GM18505 (cell line): ENCODE measurements at regions not wholly inside any gene's neighbourhood (a gene's known extent, or its start where the extent isn't known, plus 50 kb on each side); places are given as distances from the start of the nearest gene placed in this dataset.

Source experiments
- ATAC-seq: cut with Tn5 transposase; IDR thresholded peaks from one replicate; pipeline ENCODE4 v1.9.1; 2021; ENCODE audit not compliant: unreplicated experiment
- POLR2A ChIP-seq: IDR thresholded peaks from 4 replicates; pipeline ENCODE4 v1.6.1; 2011; ENCODE audit warnings: borderline replicate concordance; ENCODE audit not compliant: insufficient read depth, insufficient read length; ENCODE audit errors: extremely low read depth

DNA sequence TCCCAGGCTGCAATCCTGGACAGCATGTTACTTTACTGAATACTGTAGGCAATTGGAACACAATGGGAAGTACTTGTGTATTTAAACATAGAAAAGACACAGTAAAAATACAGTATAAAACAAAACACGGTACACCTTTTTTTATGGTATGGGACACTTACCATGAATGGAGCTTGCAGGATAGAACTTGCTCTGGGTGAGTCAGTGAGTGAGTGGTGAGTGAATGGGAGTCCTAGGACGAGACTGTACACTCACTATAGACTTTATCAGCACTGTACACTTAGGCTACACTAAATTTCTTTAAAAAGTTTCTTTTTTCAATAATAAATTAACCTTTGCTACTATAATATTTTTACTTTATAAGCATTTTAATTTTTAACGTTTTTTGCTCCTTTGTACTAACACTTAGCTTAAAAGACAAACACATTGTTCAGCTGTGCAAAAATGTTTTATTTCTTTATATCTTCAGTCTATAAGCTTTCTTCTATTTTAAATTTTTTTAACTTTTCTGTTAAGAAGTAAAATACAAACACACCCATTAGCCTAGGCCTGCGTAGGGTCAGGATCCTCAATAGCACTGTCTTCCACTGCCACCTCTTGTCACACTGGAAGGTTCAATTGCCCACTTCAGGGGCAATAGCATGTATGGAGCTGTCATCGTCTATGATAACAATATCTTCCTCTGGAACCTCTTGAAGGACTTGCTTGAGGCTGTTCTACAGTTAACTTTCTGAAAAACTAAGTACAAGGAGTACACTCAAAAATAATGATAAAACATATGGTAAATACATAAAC, 293.5 kb upstream of the FSTL5 start:
- no peak for TF ChIP-seq POLR2A
- ATAC-seq: no peak

- no peak for ATAC-seq
- no peak for TF ChIP-seq POLR2A
Observed at GRCh38 chr4:162456106-162456505, 292.3 kb upstream of the FSTL5 start.

GRCh38 chr4:162450531-162451035, 286.8 kb upstream of the FSTL5 start:
- no peak for TF ChIP-seq POLR2A
- no peak for ATAC-seq

DNA sequence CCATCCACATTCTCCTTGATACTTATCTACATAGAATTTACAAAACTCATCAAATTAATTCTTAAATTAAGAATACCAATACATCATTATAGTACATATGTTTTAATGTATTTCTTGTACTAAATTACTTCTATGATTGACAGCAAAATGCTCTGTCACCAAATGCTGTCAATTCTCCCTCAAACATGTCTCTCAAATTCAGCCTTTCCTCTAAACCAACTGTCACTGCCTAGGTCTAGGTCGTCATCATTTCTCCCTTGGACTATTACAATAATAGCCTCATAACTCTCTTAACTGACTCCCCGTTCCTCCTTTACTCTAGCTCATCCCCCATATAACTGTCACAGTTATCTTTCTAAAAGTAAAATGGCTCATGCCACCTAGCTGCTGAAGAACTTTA, 279.7 kb upstream of the FSTL5 start:
- no peak for ATAC-seq
- TF ChIP-seq POLR2A: no peak

DNA sequence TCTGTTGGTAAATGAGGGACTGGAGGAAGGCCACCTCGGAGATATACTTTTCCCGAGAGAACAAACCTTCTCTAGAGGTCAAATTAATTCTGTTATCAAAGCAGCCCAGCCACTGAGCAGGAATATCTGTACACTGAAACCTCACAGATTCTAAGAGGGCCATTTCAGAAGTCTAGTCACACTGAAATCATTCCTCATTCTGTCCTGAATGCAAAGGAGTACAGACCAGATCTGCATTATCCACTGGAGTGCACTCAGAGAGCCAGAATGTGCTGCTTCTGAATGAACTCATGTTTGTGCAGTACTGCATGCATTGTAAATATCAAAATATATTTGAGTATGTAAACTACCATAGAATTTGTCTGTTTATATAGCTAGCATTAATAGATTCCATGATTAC, 278.3 kb upstream of the FSTL5 start:
- ATAC-seq: no peak
- TF ChIP-seq POLR2A: no peak

GRCh38 chr4:162422312-162422711, 258.5 kb upstream of the FSTL5 start:
- no peak for ATAC-seq
- no peak for TF ChIP-seq POLR2A

GRCh38 chr4:162410854-162411253, 247.1 kb upstream of the FSTL5 start:
- ATAC-seq: no peak
- no peak for TF ChIP-seq POLR2A

DNA sequence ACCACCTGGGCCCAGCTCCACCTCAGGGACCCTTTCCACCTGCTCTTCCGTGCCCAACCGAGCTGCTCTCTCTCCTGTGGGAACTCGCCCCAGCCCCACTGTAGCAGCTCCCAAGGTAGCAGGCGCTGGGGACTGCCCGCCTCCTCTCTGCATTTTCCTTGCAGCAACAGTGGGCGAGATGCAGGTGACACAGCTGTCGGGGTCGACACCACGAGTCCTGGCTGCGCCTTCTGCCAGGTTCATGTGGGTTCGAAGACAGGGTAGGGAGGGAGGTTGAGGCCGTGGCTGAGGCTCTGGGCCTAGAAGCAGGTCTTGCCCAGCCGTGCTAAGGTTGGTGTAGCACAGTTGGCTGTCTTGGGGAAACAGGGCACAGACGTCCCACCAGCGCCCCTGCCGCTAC, 245.2 kb upstream of the FSTL5 start:
- no peak for TF ChIP-seq POLR2A
- ATAC-seq: no peak

GRCh38 chr4:162408309-162408708, 244.5 kb upstream of the FSTL5 start:
- no peak for ATAC-seq
- TF ChIP-seq POLR2A: no peak

DNA sequence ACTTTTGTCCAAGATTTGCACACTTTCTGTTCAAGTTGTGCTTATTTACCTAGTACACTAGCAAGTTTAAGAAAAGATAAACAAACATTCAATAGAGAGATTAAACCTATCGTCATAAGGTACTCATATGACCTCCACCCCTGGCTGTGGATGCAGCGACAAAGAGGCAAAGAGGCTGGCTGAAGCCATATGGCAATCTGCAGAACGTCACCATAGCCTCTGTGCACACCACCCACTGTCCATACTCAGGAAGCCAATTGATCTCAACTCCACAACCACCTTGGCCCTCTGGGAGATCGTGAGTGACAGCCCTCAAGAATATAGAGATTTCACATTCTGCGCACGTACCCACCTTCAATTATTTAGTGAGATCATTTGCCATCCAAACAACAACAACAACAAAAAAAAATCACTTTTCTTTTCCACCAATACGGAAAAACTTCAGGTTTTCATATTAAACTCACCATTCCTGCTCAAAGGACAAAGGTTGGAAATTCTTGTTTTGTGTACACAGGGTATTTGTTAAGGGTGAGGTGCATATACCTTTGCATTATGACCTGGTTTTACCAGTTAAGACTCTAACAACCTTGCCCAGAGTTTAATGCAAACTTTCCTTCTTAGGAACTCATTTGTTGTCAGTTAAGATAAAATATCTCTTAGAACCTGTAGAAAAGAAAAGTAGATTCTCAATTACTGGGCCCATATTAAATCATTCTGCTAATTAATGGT, 243.0 kb upstream of the FSTL5 start:
- TF ChIP-seq POLR2A: no peak

GRCh38 chr4:162403932-162404331, 240.1 kb upstream of the FSTL5 start:
- ATAC-seq: no peak
- no peak for TF ChIP-seq POLR2A

More for the DNA sequence above, 243.0 kb upstream of the FSTL5 start:
- ATAC-seq: no peak

GRCh38 chr4:162403419-162403818, 239.6 kb upstream of the FSTL5 start:
- ATAC-seq: no peak
- TF ChIP-seq POLR2A: no peak

- no peak for TF ChIP-seq POLR2A
- ATAC-seq: no peak
Observed at GRCh38 chr4:162401021-162401420, 237.2 kb upstream of the FSTL5 start.

GRCh38 chr4:162392946-162393345, 229.1 kb upstream of the FSTL5 start:
- no peak for ATAC-seq
- TF ChIP-seq POLR2A: no peak
